GM18868 (cell line): ENCODE measurements at regions not wholly inside any gene's neighbourhood (a gene's known extent, or its start where the extent isn't known, plus 50 kb on each side); places are given as distances from the start of the nearest gene placed in this dataset.
"Not testable (repeated sequence)": the region's sequence is repeated elsewhere in the genome, so short reads cannot be mapped to it uniquely, and the experiment has no call there.

Source experiments
- ATAC-seq: cut with Tn5 transposase; IDR thresholded peaks from one replicate; pipeline ENCODE4 v1.9.1; 2021; ENCODE audit warnings: mild to moderate bottlenecking, moderate library complexity; ENCODE audit not compliant: unreplicated experiment

- no peak for ATAC-seq
These were observed 96.5 kb downstream of the PPIAL4G start for GRCh38 chr1:148386617-148387016.

DNA sequence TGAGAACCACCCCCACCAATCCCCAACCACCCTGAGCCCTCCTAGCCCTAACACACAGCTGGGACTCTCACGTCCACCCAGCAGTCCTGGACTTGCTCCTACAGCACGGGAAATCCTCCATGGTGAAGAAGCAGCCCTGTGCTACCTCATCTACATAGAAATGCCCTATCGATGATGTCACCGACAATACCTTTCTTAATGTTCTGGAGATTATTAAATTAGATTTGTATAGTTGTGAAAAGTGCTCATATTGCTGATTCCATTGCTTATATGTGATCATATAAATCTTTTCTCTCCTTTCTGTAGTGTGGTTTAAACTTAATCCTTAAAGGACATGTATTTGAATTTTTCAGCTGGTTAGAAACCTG, 97.1 kb downstream of the PPIAL4G start:
- ATAC-seq, result not testable (repeated sequence)

- ATAC-seq, result no peak
These were observed 97.6 kb downstream of the PPIAL4G start for GRCh38 chr1:148385371-148386030.

GRCh38 chr1:148383966-148384365, 99.1 kb downstream of the PPIAL4G start:
- no peak for ATAC-seq

DNA sequence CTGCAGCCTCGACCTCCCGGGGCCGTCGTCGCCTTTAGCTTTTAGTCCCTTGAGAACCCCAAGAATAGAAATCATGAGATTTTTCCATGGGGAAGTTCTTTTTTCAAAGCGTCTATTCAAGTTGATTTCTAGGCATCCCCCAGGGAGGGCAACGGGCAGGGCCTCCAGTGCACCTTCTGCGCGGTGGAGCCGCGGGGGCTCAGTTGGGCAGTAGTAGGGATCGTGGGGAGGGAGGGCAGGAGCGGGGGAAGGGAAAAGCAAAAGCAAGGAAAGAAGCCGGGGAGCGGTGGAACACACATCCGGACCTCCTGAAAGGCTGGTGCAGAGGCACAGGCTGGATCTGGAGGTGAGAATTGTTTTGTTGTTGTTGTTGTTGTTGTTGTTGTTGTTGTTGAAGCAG, 103.4 kb downstream of the PPIAL4G start:
- no peak for ATAC-seq

GRCh38 chr1:148379170-148379500, 104.0 kb downstream of the PPIAL4G start:
- ATAC-seq, result no peak

- ATAC-seq, result not testable (repeated sequence)
These were observed 105.1 kb downstream of the PPIAL4G start for GRCh38 chr1:148377992-148378391.

GRCh38 chr1:148377045-148377444, 106.1 kb downstream of the PPIAL4G start:
- not testable (repeated sequence) for ATAC-seq

DNA sequence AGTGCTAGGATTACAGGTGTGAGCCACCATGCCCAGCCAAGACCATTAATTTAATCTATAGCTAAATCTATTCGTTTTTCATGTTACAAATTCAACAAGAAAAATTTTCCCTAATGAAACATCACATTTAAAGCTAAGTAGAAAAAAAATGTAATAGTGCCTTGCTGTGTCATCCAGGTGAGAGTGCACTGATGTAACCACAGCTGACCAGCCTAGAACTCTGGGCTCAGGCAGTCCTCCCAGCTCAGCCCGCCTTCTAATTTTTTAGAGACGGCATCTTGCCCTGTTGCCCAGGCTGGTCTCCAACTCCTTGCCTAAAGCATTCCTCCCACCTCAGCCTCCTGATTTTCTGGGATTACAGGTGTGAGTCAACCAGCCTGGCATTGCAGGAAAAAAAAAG, 109.0 kb downstream of the PPIAL4G start:
- no peak for ATAC-seq

DNA sequence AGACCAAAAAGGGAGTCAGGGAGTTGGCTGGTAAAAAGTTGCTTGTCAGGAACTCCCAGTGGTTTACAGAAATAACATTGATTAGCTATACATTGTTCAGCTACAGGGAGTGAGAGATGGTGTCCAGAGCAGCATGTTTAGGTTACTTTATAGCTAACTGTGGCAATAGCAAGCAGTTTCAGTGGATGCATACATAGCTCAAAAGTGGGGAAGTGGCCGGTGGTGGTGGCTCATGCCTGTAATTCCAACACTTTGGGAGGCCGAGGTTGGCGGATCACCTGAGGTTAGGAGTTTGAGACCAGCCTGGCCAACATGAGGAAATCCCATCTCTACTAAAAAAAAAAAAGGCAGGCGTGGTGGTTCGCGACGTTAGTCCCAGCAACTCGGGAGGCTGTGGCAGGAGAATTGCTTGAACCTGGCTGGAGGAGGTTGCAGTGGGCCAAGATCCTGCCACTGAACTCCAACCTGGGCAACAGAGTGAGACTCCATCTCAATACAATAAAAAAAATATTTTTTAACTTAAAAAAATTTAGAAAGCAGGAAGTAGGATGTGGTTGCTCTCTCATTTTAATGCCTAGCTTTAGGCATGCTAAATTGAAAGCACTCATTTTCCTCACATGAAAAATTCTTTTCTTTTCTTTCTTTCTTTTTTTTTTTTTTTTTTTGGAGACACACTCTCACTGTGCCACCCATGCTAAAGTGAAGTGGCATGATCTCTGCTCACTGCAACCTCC, 109.7 kb downstream of the PPIAL4G start:
- ATAC-seq, result no peak

- no peak for ATAC-seq
These were observed 110.4 kb downstream of the PPIAL4G start for GRCh38 chr1:148372731-148373130.

DNA sequence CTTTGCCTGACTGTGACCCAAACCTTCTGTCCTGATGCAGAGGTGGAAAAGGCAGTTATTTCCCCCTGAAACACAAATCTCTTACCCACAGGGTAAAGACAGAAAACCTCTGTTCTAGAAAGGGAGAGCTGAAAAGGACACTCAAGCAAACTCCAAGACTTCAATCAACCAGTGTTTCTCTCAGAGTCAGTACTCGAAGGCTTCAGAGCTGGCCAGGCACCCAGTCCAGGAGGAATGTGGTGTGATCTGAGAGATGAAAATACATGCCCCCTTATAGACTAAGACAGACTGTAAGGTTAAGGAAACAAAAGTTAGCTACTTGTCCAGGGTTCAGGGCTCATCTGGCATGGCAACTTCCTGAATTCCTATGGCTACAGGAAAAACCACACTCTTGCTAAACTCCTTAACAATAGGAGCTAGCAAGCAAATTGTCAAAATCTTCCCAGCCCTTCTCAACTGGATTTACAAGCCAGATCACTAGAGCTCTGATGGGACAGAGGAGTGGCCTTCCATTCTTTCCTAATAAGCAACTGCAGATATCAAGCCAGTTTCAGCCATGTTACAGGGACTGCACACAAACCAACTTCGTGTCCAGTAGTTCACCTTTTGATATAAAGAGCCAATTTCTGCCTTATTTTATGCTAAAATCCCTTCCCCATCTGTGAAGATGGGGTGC, 110.9 kb downstream of the PPIAL4G start:
- not testable (repeated sequence) for ATAC-seq

DNA sequence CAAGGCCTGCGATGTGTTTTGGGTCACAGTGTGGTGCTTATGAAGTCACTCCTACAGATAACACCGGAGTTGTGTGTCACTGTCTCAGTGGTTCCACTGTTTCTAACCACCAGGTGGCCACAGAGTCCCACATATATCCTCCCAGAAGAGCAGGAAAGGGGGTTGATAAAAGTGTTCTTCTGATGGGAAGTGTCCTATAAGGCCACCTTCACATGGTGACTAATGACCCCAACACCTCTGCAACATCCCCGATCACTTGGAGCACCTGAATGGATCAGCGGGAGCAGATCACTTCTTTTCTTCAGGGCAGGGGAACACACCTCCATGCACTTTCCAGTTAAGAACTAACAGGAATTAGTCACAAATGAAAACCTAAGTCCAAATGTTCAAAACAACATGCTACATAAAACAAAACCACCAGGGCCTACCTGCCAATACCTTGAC, 111.5 kb downstream of the PPIAL4G start:
- not testable (repeated sequence) for ATAC-seq

- not testable (repeated sequence) for ATAC-seq
These were observed 112.4 kb downstream of the PPIAL4G start for GRCh38 chr1:148370661-148371060.

GRCh38 chr1:148367596-148367995, 115.5 kb downstream of the PPIAL4G start:
- no peak for ATAC-seq

GRCh38 chr1:148366136-148366753, 116.9 kb downstream of the PPIAL4G start:
- ATAC-seq, result not testable (repeated sequence)

GRCh38 chr1:148365151-148365550, 118.0 kb downstream of the PPIAL4G start:
- ATAC-seq, result not testable (repeated sequence)

DNA sequence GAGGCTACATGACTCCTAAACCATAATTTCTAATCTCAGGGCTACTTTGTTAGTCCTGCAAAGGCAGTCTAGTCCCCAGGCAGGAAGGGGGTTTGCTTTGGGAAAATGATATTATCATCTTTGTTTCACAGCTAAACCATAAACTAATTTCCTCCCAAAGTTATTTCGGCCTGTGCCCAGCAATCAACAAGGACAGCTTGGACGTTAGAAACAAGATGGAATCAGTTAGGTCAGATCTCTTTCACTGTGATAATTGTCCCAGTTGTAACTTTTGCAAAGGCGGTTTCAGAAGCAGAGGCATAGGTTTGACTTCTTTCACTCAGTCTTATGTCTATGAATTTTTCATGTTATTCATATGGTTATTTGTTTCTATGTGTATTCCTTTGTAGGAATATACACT, 119.1 kb downstream of the PPIAL4G start:
- ATAC-seq, result not testable (repeated sequence)

GRCh38 chr1:148363439-148363810, 119.7 kb downstream of the PPIAL4G start:
- no peak for ATAC-seq

- ATAC-seq, result no peak
These were observed 120.3 kb downstream of the PPIAL4G start for GRCh38 chr1:148362626-148363438.

- ATAC-seq, result no peak
These were observed 120.9 kb downstream of the PPIAL4G start for GRCh38 chr1:148362216-148362611.
